Tibial artery (tissue), 4 donors: ENCODE measurements at regions not wholly inside any gene's neighbourhood (a gene's known extent, or its start where the extent isn't known, plus 50 kb on each side); places are given as distances from the start of the nearest gene placed in this dataset.
A peak's percentile ranks its signal among the peaks of the same experiment; 100 is the strongest.

ENCODE experiments used
- DNase-seq, 2 donors: peaks; one replicate each; pipeline ENCODE4 v3.0.0-alpha.2; 2019
- H3K27ac ChIP-seq, 2 donors: fragments of 200-600 bp; sonication (generic) in 1 of 2; 1 replicate in 1 of 2; 2 replicates in 1 of 2; pipeline ENCODE4 v1.5.1; 2018 to 2019; ENCODE audit warnings: mild to moderate bottlenecking in 1 of 2
- H3K27me3 ChIP-seq, 2 donors: fragments of 200-600 bp; sonication (generic) in 1 of 2; one replicate each; pipeline versions ENCODE4 v1.5.1 to v1.6.0; 2016 to 2019
- H3K36me3 ChIP-seq, 3 donors: fragments of 200-600 bp; sonication (generic) in 2 of 3; one replicate each; pipeline ENCODE4 v1.5.1; 2016 to 2019; ENCODE audit warnings: mild to moderate bottlenecking in 2 of 3
- H3K4me1 ChIP-seq, 4 donors: fragments of 200-600 bp; sonication (generic) in 2 of 4; 1 replicate in 3 of 4; 2 replicates in 1 of 4; pipeline ENCODE4 v1.5.1; 2016 to 2019
- H3K4me3 ChIP-seq, 2 donors: fragments of 200-600 bp; sonication (generic) in 1 of 2; 1 replicate in 1 of 2; 2 replicates in 1 of 2; pipeline ENCODE4 v1.5.1; 2018 to 2019; ENCODE audit warnings: mild to moderate bottlenecking in 2 of 2
- H3K9me3 ChIP-seq, 3 donors: fragments of 200-600 bp; sonication (generic) in 1 of 3; one replicate each; pipeline ENCODE4 v1.5.1; 2016 to 2019
- CTCF ChIP-seq, 2 experiments: fragments of 200-600 bp in 1 of 2; fragments of 450-650 bp in 1 of 2; IDR thresholded peaks; one replicate each; pipeline ENCODE4 v1.5.1; 2017 to 2019; ENCODE audit warnings: antibody characterized with exemption in 2 of 2, mild to moderate bottlenecking in 1 of 2, moderate library complexity in 1 of 2
- intact Hi-C: fragments of 100-400 bp; cut with DNase I; formaldehyde crosslinking; loops from one replicate; pipeline ENCODE4 v1.15.0; 2023; ENCODE audit warnings: low total_unique reads

- no peak overlapping the region for H3K4me3 ChIP-seq
- H3K4me1 ChIP-seq = no peaks in the 10 kb centered on the region
- no peak for TF ChIP-seq CTCF (IDR thresholded peaks at IDR 0.05)
- no peak for DNase-seq
- H3K27me3 ChIP-seq = peaks cover 0 to 12% of the 10 kb centered on the region in 2 donors
- H3K9me3 ChIP-seq = no peaks in the 10 kb centered on the region
- no peak overlapping the region for H3K27ac ChIP-seq
- intact Hi-C loops = loop anchor here (10.0 kb wide), 1 partner anchor 258 kb away; no protein-coding TSS in a partner anchor
- no peaks in the 10 kb centered on the region for H3K36me3 ChIP-seq
Observed at GRCh38 chr7:3153118-3153517, 109.5 kb upstream of the CARD11 start.

GRCh38 chr7:3154317-3154716, 110.7 kb upstream of the CARD11 start:
- no peak overlapping the region for H3K4me3 ChIP-seq
- no peaks in the 10 kb centered on the region for H3K4me1 ChIP-seq
- H3K9me3 ChIP-seq = no peaks in the 10 kb centered on the region
- no peak for TF ChIP-seq CTCF (IDR thresholded peaks at IDR 0.05)
- no peak for DNase-seq
- intact Hi-C loops = loop anchor here (10.0 kb wide), 1 partner anchor 260 kb away; no protein-coding TSS in a partner anchor
- no peaks in the 10 kb centered on the region for H3K36me3 ChIP-seq
- H3K27me3 ChIP-seq = peaks cover 0 to 12% of the 10 kb centered on the region in 2 donors
- H3K27ac ChIP-seq = no peak overlapping the region

GRCh38 chr7:3154881-3155494, 111.3 kb upstream of the CARD11 start:
- H3K27ac ChIP-seq = no peak overlapping the region
- H3K36me3 ChIP-seq = no peaks in the 10 kb centered on the region
- H3K4me3 ChIP-seq = no peak overlapping the region
- DNase-seq = no peak
- H3K4me1 ChIP-seq = no peaks in the 10 kb centered on the region
- no peaks in the 10 kb centered on the region for H3K9me3 ChIP-seq
- TF ChIP-seq CTCF (IDR thresholded peaks at IDR 0.05) = peak; percentile 59 to 64
- intact Hi-C loops = loop anchor here (10.0 kb wide), 1 partner anchor 260 kb away; no protein-coding TSS in a partner anchor
- peaks cover 0 to 9% of the 10 kb centered on the region in 2 donors for H3K27me3 ChIP-seq

- Histone ChIP-seq H3K36me3 (no peaks in the 10 kb centered on the region), H3K27me3 (peaks cover 0 to 9% of the 10 kb centered on the region in 2 donors), H3K4me1 (no peaks in the 10 kb centered on the region), H3K4me3 (no peak overlapping the region), H3K9me3 (no peaks in the 10 kb centered on the region), H3K27ac (no peak overlapping the region)
- TF ChIP-seq CTCF (IDR thresholded peaks at IDR 0.05) = no peak
- intact Hi-C loops = loop anchor here (10.0 kb wide), 1 partner anchor 262 kb away; no protein-coding TSS in a partner anchor
- no peak for DNase-seq
Observed at GRCh38 chr7:3156508-3156907, 112.8 kb upstream of the CARD11 start.

- no peak for TF ChIP-seq CTCF (IDR thresholded peaks at IDR 0.05)
- no peak for DNase-seq
- H3K4me1 ChIP-seq = no peaks in the 10 kb centered on the region
- H3K27me3 ChIP-seq = peaks cover 0 to 6% of the 10 kb centered on the region in 2 donors
- H3K9me3 ChIP-seq = no peaks in the 10 kb centered on the region
- no peak overlapping the region for H3K4me3 ChIP-seq
- H3K27ac ChIP-seq = no peak overlapping the region
- intact Hi-C loops = loop anchor here (10.0 kb wide), 1 partner anchor 263 kb away; no protein-coding TSS in a partner anchor
- H3K36me3 ChIP-seq = no peaks in the 10 kb centered on the region
Observed at GRCh38 chr7:3157566-3158287, 114.1 kb upstream of the CARD11 start.
